GM04503 (cell line): ENCODE measurements at regions not wholly inside any gene's neighbourhood (a gene's known extent, or its start where the extent isn't known, plus 50 kb on each side); places are given as distances from the start of the nearest gene placed in this dataset.
A peak's percentile ranks its signal among the peaks of the same experiment; 100 is the strongest.
"Not testable (repeated sequence)": the region's sequence is repeated elsewhere in the genome, so short reads cannot be mapped to it uniquely, and the experiment has no call there.

ENCODE experiments used
- DNase-seq: peaks from one replicate; pipeline ENCODE4 v3.0.0-alpha.2; 2012; ENCODE audit warnings: low read depth

GRCh38 chrX:106356580-106356979 is 188.5 kb downstream of the PWWP3B start:
- DNase-seq: no peak

GRCh38 chrX:106363214-106363613 is 195.1 kb downstream of the PWWP3B start:
- no peak for DNase-seq

GRCh38 chrX:106378616-106379015 is 210.5 kb downstream of the PWWP3B start:
- no peak for DNase-seq

GRCh38 chrX:106391284-106391911 is 220.4 kb upstream of the RADX start:
- DNase-seq: no peak

GRCh38 chrX:106392346-106392745 is 219.4 kb upstream of the RADX start:
- DNase-seq: no peak

- no peak for DNase-seq
Observed at GRCh38 chrX:106397788-106398538, 213.8 kb upstream of the RADX start.

- no peak for DNase-seq
Observed at GRCh38 chrX:106401965-106402559, 209.7 kb upstream of the RADX start.

- no peak for DNase-seq
Observed at GRCh38 chrX:106404512-106404911, 207.3 kb upstream of the RADX start.

- DNase-seq: no peak
Observed at GRCh38 chrX:106415276-106415895, 196.4 kb upstream of the RADX start.

GRCh38 chrX:106436691-106437090 is 175.1 kb upstream of the RADX start:
- no peak for DNase-seq

GRCh38 chrX:106437407-106437806 is 174.4 kb upstream of the RADX start:
- no peak for DNase-seq

- DNase-seq: no peak
Observed at GRCh38 chrX:106450405-106450804, 161.4 kb upstream of the RADX start.

- no peak for DNase-seq
Observed at GRCh38 chrX:106451933-106452332, 159.8 kb upstream of the RADX start.

GRCh38 chrX:106454991-106455390 is 156.8 kb upstream of the RADX start:
- DNase-seq: no peak

GRCh38 chrX:106457802-106458201 is 154.0 kb upstream of the RADX start:
- no peak for DNase-seq

- no peak for DNase-seq
Observed at GRCh38 chrX:106467422-106467821, 144.4 kb upstream of the RADX start.

- DNase-seq: no peak
Observed at GRCh38 chrX:106467943-106468342, 143.8 kb upstream of the RADX start.

GRCh38 chrX:106468433-106468832 is 143.3 kb upstream of the RADX start:
- DNase-seq: no peak

- DNase-seq: no peak
Observed at GRCh38 chrX:106479920-106480319, 131.9 kb upstream of the RADX start.

- peak; percentile 13 for DNase-seq
Observed at GRCh38 chrX:106481341-106481740, 130.4 kb upstream of the RADX start.

- no peak for DNase-seq
Observed at GRCh38 chrX:106484233-106484632, 127.5 kb upstream of the RADX start.

- not testable (repeated sequence) for DNase-seq
Observed at GRCh38 chrX:106493210-106493816, 118.5 kb upstream of the RADX start.

GRCh38 chrX:106499473-106499872 is 112.3 kb upstream of the RADX start:
- no peak for DNase-seq
